ENCODE measurements at regions not wholly inside any gene's neighbourhood (a gene's known extent, or its start where the extent isn't known, plus 50 kb on each side); places are given as distances from the start of the nearest gene placed in this dataset.

- DNase-seq: no peak
These were observed 507.1 kb downstream of the TLE4 start for GRCh38 chr9:80078826-80079225.

- no peak for DNase-seq
These were observed 505.3 kb downstream of the TLE4 start for GRCh38 chr9:80077059-80077458.

GRCh38 chr9:80076162-80076561, 504.4 kb downstream of the TLE4 start:
- no peak for DNase-seq

- no peak for DNase-seq
These were observed 502.7 kb downstream of the TLE4 start for GRCh38 chr9:80074439-80074838.

GRCh38 chr9:80072451-80072850, 500.7 kb downstream of the TLE4 start:
- no peak for DNase-seq

GRCh38 chr9:80070071-80070742, 498.4 kb downstream of the TLE4 start:
- DNase-seq: no peak

GRCh38 chr9:80066931-80067330, 495.2 kb downstream of the TLE4 start:
- DNase-seq: no peak

GRCh38 chr9:80062567-80062966, 490.8 kb downstream of the TLE4 start:
- DNase-seq: no peak

- no peak for DNase-seq
These were observed 490.2 kb downstream of the TLE4 start for GRCh38 chr9:80061940-80062339.

- no peak for DNase-seq
These were observed 489.3 kb downstream of the TLE4 start for GRCh38 chr9:80061096-80061495.

- DNase-seq: no peak
These were observed 488.2 kb downstream of the TLE4 start for GRCh38 chr9:80059979-80060378.

GRCh38 chr9:80059191-80059590, 487.4 kb downstream of the TLE4 start:
- DNase-seq: no peak

GRCh38 chr9:80052830-80053229, 481.1 kb downstream of the TLE4 start:
- no peak for DNase-seq

GRCh38 chr9:80049096-80049782, 477.5 kb downstream of the TLE4 start:
- DNase-seq: no peak

GRCh38 chr9:80046481-80046880, 474.7 kb downstream of the TLE4 start:
- DNase-seq: no peak

GRCh38 chr9:80041821-80042220, 470.1 kb downstream of the TLE4 start:
- DNase-seq: no peak

- DNase-seq: no peak
These were observed 468.7 kb downstream of the TLE4 start for GRCh38 chr9:80040457-80040856.

GRCh38 chr9:80030801-80031200, 459.0 kb downstream of the TLE4 start:
- no peak for DNase-seq

- no peak for DNase-seq
These were observed 456.7 kb downstream of the TLE4 start for GRCh38 chr9:80028501-80028900.

GRCh38 chr9:80025796-80026520, 454.2 kb downstream of the TLE4 start:
- DNase-seq: no peak

GRCh38 chr9:80025131-80025530, 453.4 kb downstream of the TLE4 start:
- DNase-seq: no peak

GRCh38 chr9:80020530-80020929, 448.8 kb downstream of the TLE4 start:
- no peak for DNase-seq

GRCh38 chr9:80020056-80020455, 448.3 kb downstream of the TLE4 start:
- DNase-seq: no peak

GRCh38 chr9:80013891-80014290, 442.1 kb downstream of the TLE4 start:
- DNase-seq: no peak
